ENCODE measurements at regions not wholly inside any gene's neighbourhood (a gene's known extent, or its start where the extent isn't known, plus 50 kb on each side); places are given as distances from the start of the nearest gene placed in this dataset.

GRCh38 chr4:112896609-112897190 is 152.8 kb upstream of the ANK2 start:
- no peak for DNase-seq

GRCh38 chr4:112897543-112897942 is 151.9 kb upstream of the ANK2 start:
- DNase-seq: no peak

- peak; percentile 56 for DNase-seq
Measured at GRCh38 chr4:112898357-112899141, 150.9 kb upstream of the ANK2 start.

GRCh38 chr4:112900416-112900815 is 149.0 kb upstream of the ANK2 start:
- DNase-seq: no peak

- DNase-seq: no peak
Measured at GRCh38 chr4:112901962-112902411, 147.5 kb upstream of the ANK2 start.

GRCh38 chr4:112905728-112906127 is 143.7 kb upstream of the ANK2 start:
- no peak for DNase-seq

- peak; percentile 15 for DNase-seq
Measured at GRCh38 chr4:112908511-112908910, 140.9 kb upstream of the ANK2 start.

- DNase-seq: peak; percentile 80
Measured at GRCh38 chr4:112910109-112910736, 139.2 kb upstream of the ANK2 start.

- DNase-seq: peak; percentile 81
Measured at GRCh38 chr4:112916868-112917267, 132.6 kb upstream of the ANK2 start.

- DNase-seq: no peak
Measured at GRCh38 chr4:112923516-112923915, 125.9 kb upstream of the ANK2 start.

- DNase-seq: no peak
Measured at GRCh38 chr4:112926819-112927218, 122.6 kb upstream of the ANK2 start.

- DNase-seq: peak; percentile 30
Measured at GRCh38 chr4:112927544-112927943, 121.9 kb upstream of the ANK2 start.

GRCh38 chr4:112931001-112931400 is 118.5 kb upstream of the ANK2 start:
- no peak for DNase-seq

GRCh38 chr4:112933790-112934189 is 115.7 kb upstream of the ANK2 start:
- no peak for DNase-seq

- DNase-seq: peak; percentile 58
Measured at GRCh38 chr4:112938461-112939058, 110.9 kb upstream of the ANK2 start.

- DNase-seq: no peak
Measured at GRCh38 chr4:112939901-112940300, 109.6 kb upstream of the ANK2 start.

GRCh38 chr4:112940336-112940735 is 109.1 kb upstream of the ANK2 start:
- no peak for DNase-seq

GRCh38 chr4:112942077-112942476 is 107.4 kb upstream of the ANK2 start:
- DNase-seq: no peak

GRCh38 chr4:112942997-112943396 is 106.5 kb upstream of the ANK2 start:
- no peak for DNase-seq

GRCh38 chr4:112944006-112944405 is 105.4 kb upstream of the ANK2 start:
- no peak for DNase-seq

- DNase-seq: no peak
Measured at GRCh38 chr4:112946127-112946526, 103.3 kb upstream of the ANK2 start.

GRCh38 chr4:112947616-112948015 is 101.8 kb upstream of the ANK2 start:
- DNase-seq: no peak

Measured in fibroblast of skin of right biceps (primary cell).